GM21367 (cell line): ENCODE measurements at regions not wholly inside any gene's neighbourhood (a gene's known extent, or its start where the extent isn't known, plus 50 kb on each side); places are given as distances from the start of the nearest gene placed in this dataset.
"Not testable (repeated sequence)": the region's sequence is repeated elsewhere in the genome, so short reads cannot be mapped to it uniquely, and the experiment has no call there.

ENCODE experiments used
- ATAC-seq: cut with Tn5 transposase; IDR thresholded peaks from one replicate; pipeline ENCODE4 v1.9.1; 2021; ENCODE audit not compliant: unreplicated experiment

DNA sequence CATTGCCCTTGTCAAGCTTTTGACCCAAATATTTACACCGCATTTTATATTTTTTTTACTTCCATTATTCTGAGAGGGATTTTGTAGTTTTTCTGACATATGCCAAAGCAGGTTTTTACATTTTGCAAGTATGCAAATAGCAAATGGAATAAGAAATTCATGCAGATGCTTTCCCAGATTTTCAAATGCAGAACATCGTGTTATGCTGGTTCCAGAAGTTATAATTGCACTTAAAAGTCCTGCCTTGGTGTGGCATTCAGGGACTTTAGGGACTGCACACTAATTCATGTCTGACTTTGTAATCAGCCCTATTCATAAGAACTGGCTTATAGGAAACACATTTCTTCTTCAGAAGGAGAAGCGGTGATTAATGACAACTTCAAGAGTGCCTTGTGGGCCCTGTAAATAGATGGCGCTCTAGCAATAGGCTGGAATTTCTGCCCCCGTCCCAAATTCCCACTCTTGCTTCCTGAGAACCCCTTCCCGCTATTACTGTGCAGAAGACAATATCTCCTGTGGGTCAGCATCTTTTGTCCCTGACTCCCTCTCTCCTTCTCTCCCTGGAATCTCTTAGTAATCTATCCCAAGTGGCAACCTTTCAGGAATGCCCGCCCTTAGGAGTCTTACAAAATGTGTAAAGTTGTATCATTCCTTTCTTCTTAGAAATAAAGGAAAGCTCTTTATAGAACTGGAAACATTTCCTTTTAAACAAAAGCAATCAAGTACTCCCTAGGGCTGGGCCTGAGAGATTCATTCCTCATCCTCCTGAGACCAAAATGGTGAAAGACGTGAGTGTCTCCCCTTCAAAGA lies 264.0 kb downstream of the INHBA start:
- ATAC-seq: no peak

DNA sequence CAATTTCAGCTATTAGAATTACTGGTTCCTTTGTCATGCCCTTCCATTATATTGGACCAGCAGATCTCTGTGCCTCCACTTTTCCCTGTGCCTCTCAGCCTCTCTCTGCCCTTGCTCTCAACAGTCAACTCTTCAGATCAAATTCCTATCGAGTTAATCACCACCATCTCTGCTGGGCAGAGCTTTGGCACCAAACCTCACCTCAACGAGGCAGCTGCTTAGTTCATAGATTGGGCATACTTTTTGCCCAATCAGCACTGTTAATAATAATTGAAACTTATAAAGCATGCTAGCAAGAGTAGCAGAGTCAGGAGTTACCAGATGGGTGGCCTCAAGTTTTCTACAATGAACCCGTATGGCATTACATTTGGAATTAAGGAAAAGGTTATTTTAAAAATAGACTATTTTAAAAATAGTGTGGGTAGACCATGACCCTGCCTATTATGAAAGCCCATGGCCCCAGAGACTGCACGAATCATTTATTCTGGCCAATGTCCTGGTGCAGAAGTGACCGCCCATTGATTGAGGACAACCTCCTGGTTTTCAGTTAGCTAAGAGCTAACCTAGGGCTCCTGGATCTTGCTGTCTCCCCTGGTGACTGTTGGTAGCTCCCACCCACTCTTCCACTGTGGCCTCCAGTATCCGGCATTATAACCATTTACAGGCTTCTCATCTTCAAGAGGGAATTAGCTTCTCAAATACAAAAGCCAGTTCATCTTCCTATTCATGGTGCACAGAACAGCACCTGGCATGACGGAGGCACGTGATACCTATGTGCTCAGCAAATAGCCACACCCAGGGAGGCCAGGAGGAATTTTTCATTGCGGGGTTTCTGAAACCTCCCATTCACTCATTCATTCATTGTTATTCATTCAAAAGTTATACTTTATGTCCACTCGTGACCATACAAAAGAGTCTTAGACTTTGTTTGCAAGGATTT lies 265.4 kb downstream of the INHBA start:
- ATAC-seq: no peak

DNA sequence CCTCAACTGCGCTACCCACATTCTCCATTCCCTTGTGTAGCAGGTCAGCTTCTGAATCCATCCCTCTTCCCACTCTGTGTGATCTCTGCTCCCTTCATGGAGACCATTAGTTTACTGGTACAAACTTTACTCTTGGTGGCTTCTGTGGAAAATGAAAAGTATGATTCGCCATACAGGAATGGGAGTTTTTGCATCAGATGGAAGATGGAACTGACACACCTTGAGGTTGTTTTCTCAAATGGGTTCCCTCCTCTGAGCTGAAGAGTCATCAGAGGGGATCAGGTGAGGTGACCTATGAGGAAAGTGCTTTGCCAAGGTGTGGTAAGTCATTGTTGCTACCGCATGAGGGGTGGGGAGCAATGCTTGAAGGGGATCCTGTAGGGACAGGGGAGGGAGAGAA lies 266.8 kb downstream of the INHBA start:
- ATAC-seq: no peak

DNA sequence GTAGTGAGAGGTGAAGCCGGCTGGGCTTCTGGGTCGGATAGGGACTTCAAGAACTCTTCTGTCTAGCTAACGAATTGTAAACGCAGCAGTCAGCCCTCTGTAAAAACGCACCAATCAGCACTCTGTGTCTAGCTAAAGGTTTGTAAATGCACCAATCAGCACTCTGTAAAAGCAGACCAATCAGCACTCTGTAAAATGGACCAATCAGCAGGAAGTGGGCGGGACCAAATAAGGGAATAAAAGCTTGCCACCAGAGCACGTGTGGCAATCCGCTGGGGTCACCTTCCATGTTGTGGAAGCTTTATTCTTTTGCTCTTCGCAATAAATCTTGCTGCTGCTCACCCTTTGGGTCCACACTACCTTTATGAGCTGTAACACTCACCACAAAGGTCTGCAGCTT lies 267.9 kb downstream of the INHBA start:
- ATAC-seq: not testable (repeated sequence)

DNA sequence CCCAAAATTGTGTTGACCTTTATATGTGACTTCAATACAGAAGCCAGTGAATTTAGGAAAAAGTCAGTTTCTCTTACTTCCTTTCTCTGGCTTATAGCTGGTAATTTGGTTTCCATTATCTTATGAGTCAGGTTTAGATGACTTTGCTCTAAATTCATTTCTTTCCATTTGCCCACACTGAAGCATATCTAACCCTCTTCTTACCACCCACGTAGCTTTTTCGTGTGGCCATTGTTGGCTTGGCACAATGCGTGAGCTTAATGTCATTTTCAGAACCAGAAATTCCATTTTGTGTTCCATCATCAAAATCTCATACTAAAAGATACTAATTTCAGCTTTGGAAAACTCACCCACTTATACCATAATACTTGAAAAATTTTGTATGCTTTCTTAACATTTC lies 271.2 kb downstream of the INHBA start:
- no peak for ATAC-seq

DNA sequence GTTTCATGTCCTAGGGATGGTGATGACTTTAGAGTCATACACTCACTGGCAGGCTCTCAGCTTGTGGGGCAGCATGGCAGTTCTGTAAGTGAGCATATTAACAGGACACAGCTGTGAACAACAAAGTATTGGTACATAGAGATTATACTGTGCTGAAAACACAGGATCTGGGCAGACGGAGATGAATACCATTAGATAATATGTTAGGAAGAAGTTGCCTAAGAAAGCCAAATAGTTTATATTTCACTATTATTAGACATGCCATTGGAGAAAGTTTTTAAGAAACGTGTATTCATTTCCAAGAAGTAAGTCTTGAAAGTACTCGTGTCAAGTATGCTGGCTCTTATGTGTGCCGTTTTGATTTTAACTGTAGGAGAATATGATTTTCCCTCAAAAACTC lies 274.5 kb downstream of the INHBA start:
- no peak for ATAC-seq

DNA sequence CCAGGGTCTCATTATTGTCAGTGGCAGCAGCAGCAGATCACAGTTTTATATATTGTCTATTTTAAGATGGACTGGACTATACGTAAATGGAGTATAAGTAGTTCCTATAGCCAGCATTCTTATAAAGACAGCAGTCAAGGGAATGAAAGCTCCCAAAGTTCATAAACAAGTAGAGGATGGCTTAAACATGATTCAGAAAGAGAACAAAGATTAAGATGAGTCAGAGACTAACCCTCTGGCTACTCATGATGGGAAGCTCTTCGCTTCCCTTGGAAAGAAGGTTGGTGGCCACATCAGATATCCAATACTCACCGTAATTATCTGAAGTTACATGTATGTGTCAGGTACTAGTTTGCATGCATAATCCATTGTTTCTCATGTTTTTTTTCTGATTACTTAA lies 277.0 kb downstream of the INHBA start:
- no peak for ATAC-seq

DNA sequence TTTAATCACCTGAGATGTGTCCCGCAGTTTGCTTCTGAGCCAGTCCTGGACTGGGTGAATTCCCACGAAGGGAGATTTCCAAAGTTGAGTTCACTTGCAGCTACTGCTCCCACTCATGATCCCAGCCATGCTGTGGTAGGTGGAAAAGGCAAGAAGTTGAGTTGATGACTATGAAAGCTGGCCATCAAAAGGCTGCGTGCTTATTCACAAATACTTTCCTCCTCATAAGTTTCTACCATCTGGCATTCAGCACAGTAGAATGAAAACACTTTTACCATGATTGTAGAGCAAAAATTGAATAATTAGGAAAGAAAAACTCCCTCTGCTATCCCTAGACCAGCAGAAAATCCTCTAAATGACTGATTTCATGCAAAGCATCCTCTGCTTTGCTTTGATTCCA lies 281.8 kb downstream of the INHBA start:
- no peak for ATAC-seq

DNA sequence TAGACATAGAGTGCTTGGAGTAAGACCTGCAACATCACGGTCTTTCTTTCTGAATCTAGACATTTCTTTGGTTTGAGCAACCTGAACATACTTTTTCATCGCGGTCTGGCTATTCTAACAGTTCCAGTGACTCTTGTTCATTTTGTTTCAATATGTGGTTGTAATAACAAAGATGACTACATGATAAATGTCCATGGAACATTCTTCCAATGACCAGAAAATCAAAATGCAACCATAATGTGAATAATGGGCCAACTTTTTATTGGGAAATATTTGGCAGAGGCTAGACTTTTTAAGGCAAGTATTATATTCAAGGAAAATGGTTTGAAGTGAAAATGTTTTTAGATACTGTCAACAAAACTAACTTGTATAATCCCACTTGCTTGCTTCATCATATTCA lies 282.5 kb downstream of the INHBA start:
- ATAC-seq: no peak

DNA sequence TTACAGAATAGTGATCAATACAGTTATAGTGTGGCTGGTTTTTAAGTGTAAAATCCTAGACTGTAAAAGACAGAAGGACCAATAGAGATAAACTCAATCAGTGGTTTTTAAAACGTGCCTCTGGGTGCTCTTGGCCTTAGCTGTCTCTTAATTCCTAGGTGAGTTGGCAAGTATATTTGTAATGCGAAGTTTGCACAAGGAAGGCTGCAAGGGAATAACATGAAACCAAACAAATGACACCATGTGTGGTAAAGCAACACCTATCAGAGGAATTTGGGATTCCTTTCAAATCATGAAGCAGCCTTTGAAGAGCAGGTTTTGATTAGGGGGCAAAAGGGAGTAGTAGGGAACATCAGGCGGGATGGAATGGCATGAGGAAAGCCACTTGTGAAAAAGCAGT lies 284.6 kb downstream of the INHBA start:
- no peak for ATAC-seq

DNA sequence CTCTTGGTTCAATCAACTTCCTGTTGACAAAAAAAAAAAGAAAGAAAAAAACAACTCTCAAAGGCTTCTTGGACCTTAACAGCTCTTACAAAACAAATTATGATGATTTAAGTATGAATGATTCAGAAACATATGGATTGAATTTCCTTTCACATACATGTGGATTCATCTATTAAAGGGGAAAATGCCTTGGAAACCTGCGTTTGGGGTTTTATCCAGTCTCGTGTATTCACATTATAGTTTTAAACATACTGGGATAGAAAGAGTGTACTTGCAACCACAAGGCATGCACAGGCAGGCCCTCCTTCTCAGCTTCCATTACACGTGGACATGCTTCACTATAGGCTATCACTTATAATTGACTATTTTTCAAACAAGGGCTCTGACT lies 286.7 kb downstream of the INHBA start:
- ATAC-seq: no peak

DNA sequence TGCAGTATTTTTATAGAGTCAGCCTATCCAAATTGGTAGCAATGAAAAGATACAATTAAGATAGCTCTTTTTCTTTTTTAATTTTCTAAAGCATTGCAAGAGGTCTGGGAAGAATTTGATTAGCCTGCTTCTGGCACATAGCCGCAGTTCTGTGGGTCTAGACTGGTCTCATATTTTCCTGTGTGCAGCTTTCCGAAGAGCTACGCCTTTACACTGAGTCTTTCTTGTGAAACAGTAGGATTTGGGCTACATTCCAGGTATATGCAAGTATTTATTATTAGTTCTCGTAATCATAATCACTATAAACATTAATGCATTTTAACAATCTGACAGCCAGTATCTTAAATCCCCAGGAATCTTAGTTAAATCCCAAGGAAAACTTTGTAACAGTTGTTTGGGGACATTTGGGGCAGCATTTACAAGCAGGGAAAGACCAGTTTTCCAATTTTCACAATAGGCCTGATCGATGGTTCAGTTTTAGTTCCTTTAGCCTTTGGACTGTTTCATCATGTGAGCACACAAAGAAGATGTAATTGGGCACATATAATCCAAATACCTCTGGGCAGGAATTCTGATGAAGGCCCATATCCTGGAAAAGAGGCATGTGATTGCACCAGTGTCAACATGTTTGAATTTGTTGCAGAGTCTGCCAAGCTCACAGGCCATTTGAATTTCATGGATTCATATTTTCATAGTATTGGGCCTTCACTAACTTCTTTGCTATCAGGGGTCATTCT lies 287.3 kb downstream of the INHBA start:
- ATAC-seq: no peak

DNA sequence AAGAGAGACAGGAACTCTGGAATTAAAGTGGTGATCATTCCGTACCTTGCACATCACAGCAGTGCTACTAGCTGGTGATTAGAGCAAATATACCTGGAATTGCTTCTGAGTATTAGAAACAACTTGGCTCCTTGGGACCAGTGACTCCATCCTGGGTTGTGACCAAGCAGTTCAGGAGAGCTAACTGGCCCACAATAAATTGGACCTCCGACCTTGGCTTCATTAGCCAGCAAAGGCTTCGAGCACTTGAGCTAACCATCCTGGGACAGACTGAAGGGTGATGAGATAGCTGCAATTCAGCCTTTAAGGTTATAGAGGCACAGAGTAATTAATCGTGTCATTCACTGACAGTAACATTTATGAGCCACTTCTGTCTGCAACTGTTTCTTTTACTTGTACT lies 287.8 kb downstream of the INHBA start:
- ATAC-seq: no peak

DNA sequence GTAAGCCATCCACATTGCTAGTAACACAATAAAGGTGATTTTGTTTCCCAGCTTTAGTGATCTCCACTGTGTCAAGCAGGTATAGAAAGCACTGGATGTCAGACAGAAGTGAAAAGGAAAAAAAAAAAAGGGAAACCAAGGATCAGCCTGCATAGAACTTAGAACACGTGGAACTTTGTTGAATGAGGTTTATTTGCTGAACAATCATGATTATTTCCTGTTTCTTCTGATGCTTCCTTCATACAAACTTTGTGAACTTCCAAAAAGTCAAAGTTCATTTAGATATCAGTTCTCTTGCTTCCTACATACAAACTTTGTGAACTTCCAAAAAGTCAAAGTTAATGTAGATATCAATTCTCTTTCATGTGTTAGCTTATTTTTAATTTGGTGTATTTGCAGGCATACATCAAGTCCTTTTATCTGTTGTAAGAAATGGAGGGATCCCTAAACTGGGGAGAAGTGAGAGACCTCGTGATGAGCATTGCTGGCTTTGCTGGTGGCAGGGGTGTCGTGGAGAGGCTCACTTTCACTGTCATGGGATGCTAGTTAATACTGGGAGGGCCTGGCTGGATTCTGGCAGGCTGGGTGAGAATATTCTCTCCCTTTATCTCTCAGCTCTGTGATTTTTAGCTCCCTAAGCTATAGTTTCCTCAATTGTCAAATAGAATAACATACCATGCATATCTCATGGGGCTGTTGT lies 298.4 kb downstream of the INHBA start:
- ATAC-seq: no peak

DNA sequence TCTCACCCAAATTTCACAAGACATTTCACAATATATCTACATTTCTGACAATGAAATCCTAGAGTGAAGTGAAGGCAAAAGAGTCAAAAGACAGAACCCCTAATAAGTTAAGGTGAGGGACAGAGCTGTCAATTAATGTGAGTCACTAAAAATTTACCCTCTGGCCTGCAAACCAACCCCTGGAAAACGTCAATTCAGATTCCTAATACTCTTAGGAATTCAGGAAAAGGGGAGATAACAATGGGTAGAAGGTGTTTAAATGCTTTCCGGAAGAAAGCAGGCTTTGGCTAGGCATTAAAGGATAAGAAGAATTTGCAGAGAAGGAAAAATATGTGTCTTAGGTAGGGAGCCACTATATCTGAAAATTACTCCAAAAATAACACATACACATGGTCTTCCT lies 299.6 kb downstream of the INHBA start:
- no peak for ATAC-seq

DNA sequence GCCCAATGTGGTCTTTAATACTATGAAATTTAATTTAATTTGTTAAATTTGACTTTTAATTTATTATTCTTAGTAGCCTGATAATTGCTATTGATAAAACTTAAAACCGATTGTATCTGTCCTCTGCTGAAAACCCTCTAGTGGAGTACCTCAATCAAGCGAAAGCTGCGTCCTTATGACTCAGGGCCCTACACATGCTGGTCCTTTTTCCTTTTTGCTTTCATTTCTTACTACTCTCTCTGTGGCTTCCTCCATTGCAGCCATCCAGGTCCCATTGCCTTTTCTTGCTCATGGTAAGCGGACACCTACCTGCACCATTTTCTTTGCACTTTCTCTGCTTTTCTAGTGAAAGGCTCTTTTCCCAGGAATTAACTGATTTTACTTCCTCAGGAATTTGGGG lies 301.1 kb downstream of the INHBA start:
- ATAC-seq: no peak

DNA sequence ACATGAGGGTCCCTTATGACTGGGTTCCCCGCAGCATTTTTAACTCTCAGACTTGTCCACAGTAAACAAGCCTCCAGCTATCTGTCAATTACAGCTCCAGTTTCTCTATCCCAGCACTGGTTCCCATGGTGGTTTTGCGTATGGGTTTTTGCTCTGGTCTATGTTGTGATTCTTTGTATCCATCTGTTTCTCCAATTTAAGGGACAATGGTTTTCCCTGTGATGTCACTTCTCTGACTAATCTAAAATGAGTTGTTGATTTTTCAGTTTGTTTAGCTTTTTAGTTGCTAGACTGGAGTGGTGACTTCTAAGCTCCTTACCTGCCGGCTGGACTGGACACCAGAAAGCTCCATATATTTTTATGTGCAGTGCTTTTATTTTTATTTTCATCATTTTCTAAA lies 303.7 kb downstream of the INHBA start:
- ATAC-seq: no peak

DNA sequence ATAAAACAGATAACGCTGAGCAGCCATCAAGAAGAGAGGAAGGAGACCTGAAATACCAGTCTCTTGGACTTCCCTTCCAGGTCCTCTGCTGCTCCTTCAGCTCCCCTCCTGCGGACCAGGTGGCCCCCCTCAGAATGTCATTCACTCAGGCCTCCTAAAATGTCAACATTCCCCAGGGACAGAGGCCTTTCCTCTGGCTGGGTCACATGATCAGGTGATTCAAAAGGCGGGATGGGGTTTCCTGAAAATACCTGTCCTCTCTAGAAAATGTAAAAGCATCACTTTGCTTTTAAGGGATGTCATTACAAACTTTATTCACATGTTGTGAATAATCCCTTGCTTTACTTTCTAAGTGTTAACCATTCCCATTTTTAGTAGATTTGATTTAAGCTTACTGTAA lies 311.1 kb downstream of the INHBA start:
- no peak for ATAC-seq

DNA sequence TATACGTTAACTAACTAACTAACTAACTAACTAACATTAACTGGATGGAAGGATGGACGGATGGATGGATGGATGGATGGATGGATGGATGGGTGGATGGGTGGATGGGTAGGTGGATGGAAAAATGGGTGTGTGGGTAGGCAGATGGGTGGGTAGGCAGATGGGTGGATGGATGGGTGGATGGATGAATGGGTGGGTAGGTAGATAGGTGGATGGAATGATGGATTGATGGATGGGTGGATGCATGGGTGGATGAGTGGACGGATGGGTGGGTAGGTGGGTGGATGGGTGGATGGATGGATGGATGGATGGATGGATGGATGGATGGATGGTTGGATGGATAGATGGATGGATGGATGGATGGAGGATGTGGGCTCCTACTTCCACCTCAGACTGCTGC lies 314.0 kb downstream of the INHBA start:
- ATAC-seq: not testable (repeated sequence)

DNA sequence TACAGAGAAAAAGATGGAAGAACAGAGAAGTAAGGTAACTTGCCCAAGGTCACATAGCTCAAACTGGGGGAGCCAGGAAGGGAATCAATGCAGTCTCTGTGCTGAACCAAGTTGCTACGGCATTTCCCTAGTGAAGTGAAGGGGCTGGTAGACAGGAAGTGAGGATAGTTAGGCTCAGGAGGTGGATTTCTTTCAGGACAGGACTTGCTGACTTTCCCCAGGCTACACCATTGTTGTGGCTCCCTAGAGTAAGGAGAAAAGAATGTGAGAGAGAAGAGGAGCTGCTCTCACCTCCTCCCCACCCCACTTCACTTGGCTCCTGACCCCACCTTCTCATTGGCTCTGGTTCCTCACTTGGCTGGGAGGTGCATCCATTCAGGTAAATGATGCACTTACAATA lies 316.9 kb downstream of the INHBA start:
- no peak for ATAC-seq

DNA sequence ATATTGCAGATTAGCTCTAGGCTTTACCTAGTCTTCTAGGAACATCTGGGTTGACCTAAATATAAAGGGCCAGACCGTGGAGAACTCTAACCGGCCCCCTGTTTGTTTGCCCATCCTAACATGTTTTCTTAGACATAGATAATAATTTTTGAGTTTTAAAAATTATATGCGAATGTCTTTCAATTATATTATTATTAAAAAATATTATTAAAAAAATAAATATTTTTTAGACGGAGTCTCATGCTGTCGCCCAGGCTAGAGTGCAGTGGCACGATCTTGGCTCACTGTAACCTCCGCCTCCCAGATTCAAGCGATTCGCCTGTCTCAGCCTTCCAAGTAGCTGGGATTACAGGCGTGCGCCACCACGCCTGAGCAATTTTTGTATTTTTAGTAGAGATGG lies 318.5 kb downstream of the INHBA start:
- ATAC-seq: no peak
